GM18909 (cell line): ENCODE measurements at regions not wholly inside any gene's neighbourhood (a gene's known extent, or its start where the extent isn't known, plus 50 kb on each side); places are given as distances from the start of the nearest gene placed in this dataset.
"Not testable (repeated sequence)": the region's sequence is repeated elsewhere in the genome, so short reads cannot be mapped to it uniquely, and the experiment has no call there.

Experiments
- ATAC-seq: cut with Tn5 transposase; IDR thresholded peaks from one replicate; pipeline ENCODE4 v1.9.1; 2021; ENCODE audit warnings: mild to moderate bottlenecking; ENCODE audit not compliant: unreplicated experiment, poor library complexity

GRCh38 chr10:109156396-109156795 lies 766.9 kb downstream of the XPNPEP1 start:
- ATAC-seq: no peak

GRCh38 chr10:109149666-109150350 lies 773.5 kb downstream of the XPNPEP1 start:
- no peak for ATAC-seq

GRCh38 chr10:109127363-109127762 lies 795.9 kb downstream of the XPNPEP1 start:
- ATAC-seq: no peak

GRCh38 chr10:109126541-109126940 lies 796.8 kb downstream of the XPNPEP1 start:
- ATAC-seq: no peak

GRCh38 chr10:109126016-109126415 lies 797.3 kb downstream of the XPNPEP1 start:
- no peak for ATAC-seq

- no peak for ATAC-seq
Observed at GRCh38 chr10:109115179-109115578, 808.1 kb downstream of the XPNPEP1 start.

GRCh38 chr10:109114579-109114978 lies 808.7 kb downstream of the XPNPEP1 start:
- no peak for ATAC-seq

- no peak for ATAC-seq
Observed at GRCh38 chr10:109106604-109107003, 816.7 kb downstream of the XPNPEP1 start.

GRCh38 chr10:109105725-109106124 lies 817.6 kb downstream of the XPNPEP1 start:
- no peak for ATAC-seq

GRCh38 chr10:109104806-109105205 lies 818.5 kb downstream of the XPNPEP1 start:
- no peak for ATAC-seq

GRCh38 chr10:109103278-109103677 lies 820.0 kb downstream of the XPNPEP1 start:
- no peak for ATAC-seq

- no peak for ATAC-seq
Observed at GRCh38 chr10:109089779-109090178, 833.5 kb downstream of the XPNPEP1 start.

- ATAC-seq: no peak
Observed at GRCh38 chr10:109071539-109071938, 851.8 kb downstream of the XPNPEP1 start.

- no peak for ATAC-seq
Observed at GRCh38 chr10:109070492-109070891, 852.8 kb downstream of the XPNPEP1 start.

- no peak for ATAC-seq
Observed at GRCh38 chr10:109067031-109067430, 856.3 kb downstream of the XPNPEP1 start.

- ATAC-seq: no peak
Observed at GRCh38 chr10:109065821-109066220, 857.5 kb downstream of the XPNPEP1 start.

GRCh38 chr10:109062371-109062770 lies 860.9 kb downstream of the XPNPEP1 start:
- peak; percentile 68 for ATAC-seq

- ATAC-seq: no peak
Observed at GRCh38 chr10:109055243-109055642, 868.1 kb downstream of the XPNPEP1 start.

GRCh38 chr10:109047856-109048255 lies 875.5 kb downstream of the XPNPEP1 start:
- no peak for ATAC-seq

GRCh38 chr10:109046427-109046826 lies 876.9 kb downstream of the XPNPEP1 start:
- not testable (repeated sequence) for ATAC-seq

GRCh38 chr10:109040622-109041021 lies 882.7 kb downstream of the XPNPEP1 start:
- ATAC-seq: no peak

GRCh38 chr10:109037978-109038377 lies 885.3 kb downstream of the XPNPEP1 start:
- no peak for ATAC-seq
